ENCODE measurements at regions not wholly inside any gene's neighbourhood (a gene's known extent, or its start where the extent isn't known, plus 50 kb on each side); places are given as distances from the start of the nearest gene placed in this dataset.
"Not testable (repeated sequence)": the region's sequence is repeated elsewhere in the genome, so short reads cannot be mapped to it uniquely, and the experiment has no call there.

GRCh38 chr2:81050580-81051095 lies 746.1 kb upstream of the LRRTM1 start:
- DNase-seq (ENCODE audit: low read depth): no peak

- DNase-seq (ENCODE audit: low read depth): no peak
Observed at GRCh38 chr2:81043681-81044080, 739.1 kb upstream of the LRRTM1 start.

GRCh38 chr2:81007104-81007503 lies 702.6 kb upstream of the LRRTM1 start:
- DNase-seq (ENCODE audit: low read depth): no peak

GRCh38 chr2:81002906-81003305 lies 698.4 kb upstream of the LRRTM1 start:
- DNase-seq (ENCODE audit: low read depth): no peak

GRCh38 chr2:80987466-80987865 lies 682.9 kb upstream of the LRRTM1 start:
- no peak for DNase-seq (ENCODE audit: low read depth)

- no peak for DNase-seq (ENCODE audit: low read depth)
Observed at GRCh38 chr2:80969900-80970299, 665.3 kb upstream of the LRRTM1 start.

GRCh38 chr2:80968450-80968849 lies 663.9 kb upstream of the LRRTM1 start:
- no peak for DNase-seq (ENCODE audit: low read depth)

- DNase-seq (ENCODE audit: low read depth): no peak
Observed at GRCh38 chr2:80947601-80948130, 643.1 kb upstream of the LRRTM1 start.

- no peak for DNase-seq (ENCODE audit: low read depth)
Observed at GRCh38 chr2:80943487-80943886, 638.9 kb upstream of the LRRTM1 start.

GRCh38 chr2:80942766-80943165 lies 638.2 kb upstream of the LRRTM1 start:
- DNase-seq (ENCODE audit: low read depth): no peak

- no peak for DNase-seq (ENCODE audit: low read depth)
Observed at GRCh38 chr2:80938463-80938862, 633.9 kb upstream of the LRRTM1 start.

- DNase-seq (ENCODE audit: low read depth): not testable (repeated sequence)
Observed at GRCh38 chr2:80931820-80932219, 627.3 kb upstream of the LRRTM1 start.

GRCh38 chr2:80930777-80931176 lies 626.2 kb upstream of the LRRTM1 start:
- DNase-seq (ENCODE audit: low read depth): no peak

- no peak for DNase-seq (ENCODE audit: low read depth)
Observed at GRCh38 chr2:80926168-80926567, 621.6 kb upstream of the LRRTM1 start.

GRCh38 chr2:80896576-80896975 lies 592.0 kb upstream of the LRRTM1 start:
- DNase-seq (ENCODE audit: low read depth): no peak

GRCh38 chr2:80894486-80894885 lies 589.9 kb upstream of the LRRTM1 start:
- DNase-seq (ENCODE audit: low read depth): no peak

- DNase-seq (ENCODE audit: low read depth): no peak
Observed at GRCh38 chr2:80893711-80894110, 589.2 kb upstream of the LRRTM1 start.

- DNase-seq (ENCODE audit: low read depth): no peak
Observed at GRCh38 chr2:80889009-80889408, 584.5 kb upstream of the LRRTM1 start.

- DNase-seq (ENCODE audit: low read depth): no peak
Observed at GRCh38 chr2:80887841-80888378, 583.4 kb upstream of the LRRTM1 start.

GRCh38 chr2:80874374-80874773 lies 569.8 kb upstream of the LRRTM1 start:
- no peak for DNase-seq (ENCODE audit: low read depth)

GRCh38 chr2:80869858-80870438 lies 565.4 kb upstream of the LRRTM1 start:
- no peak for DNase-seq (ENCODE audit: low read depth)

- DNase-seq (ENCODE audit: low read depth): no peak
Observed at GRCh38 chr2:80863147-80863714, 558.7 kb upstream of the LRRTM1 start.

GRCh38 chr2:80858965-80859364 lies 554.4 kb upstream of the LRRTM1 start:
- no peak for DNase-seq (ENCODE audit: low read depth)

GRCh38 chr2:80856227-80856626 lies 551.7 kb upstream of the LRRTM1 start:
- no peak for DNase-seq (ENCODE audit: low read depth)
